ENCODE measurements at regions not wholly inside any gene's neighbourhood (a gene's known extent, or its start where the extent isn't known, plus 50 kb on each side); places are given as distances from the start of the nearest gene placed in this dataset.
"Not testable (repeated sequence)": the region's sequence is repeated elsewhere in the genome, so short reads cannot be mapped to it uniquely, and the experiment has no call there.

DNA sequence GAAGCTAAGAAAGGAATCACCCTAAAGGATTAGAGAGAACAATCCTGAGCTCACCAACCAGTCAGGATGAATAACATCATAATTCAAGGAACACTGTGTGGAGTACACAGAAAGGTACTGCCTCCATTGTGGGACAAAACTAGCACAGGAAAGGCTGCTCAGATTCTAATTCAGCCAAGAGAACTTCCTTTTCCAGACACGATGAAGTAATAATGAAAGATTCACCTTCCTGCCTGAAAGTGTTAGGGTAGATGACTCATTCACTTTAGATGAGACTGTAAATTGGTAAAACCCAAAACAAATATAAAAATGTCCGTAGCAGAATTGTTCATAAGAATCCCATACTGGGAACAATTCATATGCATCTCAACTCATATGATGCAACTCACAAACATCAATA lies 167.2 kb downstream of the CDC14C start:
- BruUV-seq (replicated peaks): no TSS peak
- H3K36me3 Mint-ChIP-seq (ENCODE audit: insufficient read depth, unreplicated experiment): no peaks in the 10 kb centered on the region
- ChIA-PET POLR2A (no interaction called here), CTCF (interaction anchor here (0.6 kb wide), 1 partner anchor 20 kb away, joined by 4 read pairs; no protein-coding TSS in a partner anchor)
- DNase-seq (ENCODE audit: unreplicated experiment): no peak
- TF ChIP-seq, protein P1, sequence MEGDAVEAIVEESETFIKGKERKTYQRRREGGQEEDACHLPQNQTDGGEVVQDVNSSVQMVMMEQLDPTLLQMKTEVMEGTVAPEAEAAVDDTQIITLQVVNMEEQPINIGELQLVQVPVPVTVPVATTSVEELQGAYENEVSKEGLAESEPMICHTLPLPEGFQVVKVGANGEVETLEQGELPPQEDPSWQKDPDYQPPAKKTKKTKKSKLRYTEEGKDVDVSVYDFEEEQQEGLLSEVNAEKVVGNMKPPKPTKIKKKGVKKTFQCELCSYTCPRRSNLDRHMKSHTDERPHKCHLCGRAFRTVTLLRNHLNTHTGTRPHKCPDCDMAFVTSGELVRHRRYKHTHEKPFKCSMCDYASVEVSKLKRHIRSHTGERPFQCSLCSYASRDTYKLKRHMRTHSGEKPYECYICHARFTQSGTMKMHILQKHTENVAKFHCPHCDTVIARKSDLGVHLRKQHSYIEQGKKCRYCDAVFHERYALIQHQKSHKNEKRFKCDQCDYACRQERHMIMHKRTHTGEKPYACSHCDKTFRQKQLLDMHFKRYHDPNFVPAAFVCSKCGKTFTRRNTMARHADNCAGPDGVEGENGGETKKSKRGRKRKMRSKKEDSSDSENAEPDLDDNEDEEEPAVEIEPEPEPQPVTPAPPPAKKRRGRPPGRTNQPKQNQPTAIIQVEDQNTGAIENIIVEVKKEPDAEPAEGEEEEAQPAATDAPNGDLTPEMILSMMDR (IDR thresholded peaks at IDR 0.05; ENCODE audit: unreplicated experiment): no peak
- H3K27me3 Mint-ChIP-seq (ENCODE audit: insufficient read depth, unreplicated experiment): peaks cover 48% of the 10 kb centered on the region
- no peak overlapping the region for H3K27ac Mint-ChIP-seq (ENCODE audit: low read depth, unreplicated experiment)
- H3K4me1 Mint-ChIP-seq (ENCODE audit: insufficient read depth, unreplicated experiment): no peaks in the 10 kb centered on the region
- intact Hi-C loops (cut with micrococcal nuclease): no loop called here
- no peaks in the 10 kb centered on the region for H3K9me3 Mint-ChIP-seq (ENCODE audit: unreplicated experiment)
- H3K4me3 Mint-ChIP-seq (ENCODE audit: unreplicated experiment): no peak overlapping the region

DNA sequence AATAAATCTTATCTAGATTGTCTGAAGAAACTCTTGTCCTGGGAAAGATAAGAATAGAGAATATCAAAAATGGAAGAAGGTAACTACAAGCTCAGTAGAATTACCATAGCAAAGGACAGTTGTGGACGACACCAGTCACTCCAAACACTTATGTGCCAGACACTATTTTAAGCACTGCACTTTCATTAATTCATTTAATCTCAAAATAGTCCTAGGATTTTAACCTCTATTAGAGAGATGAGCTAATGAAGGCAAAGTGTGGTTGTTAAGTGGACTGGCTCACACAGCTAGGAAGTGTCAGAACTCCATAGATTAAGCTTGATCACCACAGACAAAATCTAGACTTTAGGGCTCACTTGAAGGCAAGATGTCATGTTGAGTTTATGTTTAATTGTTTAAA lies 168.9 kb downstream of the CDC14C start:
- intact Hi-C loops (cut with micrococcal nuclease): no loop called here
- POLR2A ChIA-PET: interaction anchor here (0.6 kb wide), 1 partner anchor 13 kb away, joined by 3 read pairs; no protein-coding TSS in a partner anchor
- BruUV-seq (replicated peaks): no TSS peak

DNA sequence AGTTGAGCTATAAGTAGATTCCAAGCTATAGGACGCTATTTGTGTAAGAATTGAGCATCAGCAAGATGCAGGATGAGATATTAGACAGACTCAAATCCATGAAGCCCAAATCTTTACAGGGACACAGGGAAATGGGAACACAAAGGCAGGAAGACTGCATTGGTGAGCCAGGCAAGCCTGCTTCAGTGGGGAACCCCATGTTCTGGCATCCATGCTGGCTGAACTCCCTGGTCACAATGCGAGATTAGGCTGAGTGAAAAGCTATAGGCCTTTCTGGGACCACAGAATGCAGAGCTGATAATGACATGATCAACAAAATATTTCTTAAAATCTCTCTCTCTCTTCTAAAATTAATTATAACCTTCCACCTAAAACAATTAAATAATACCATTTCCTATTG lies 170.5 kb downstream of the CDC14C start:
- TF ChIP-seq, protein P1 (IDR thresholded peaks at IDR 0.05; ENCODE audit: unreplicated experiment): no peak
- CTCF ChIA-PET: interaction anchor here (0.7 kb wide), 1 partner anchor 440 kb away, joined by 3 read pairs; no protein-coding TSS in a partner anchor
- intact Hi-C loops (cut with micrococcal nuclease): no loop called here
- Mint-ChIP-seq H3K27me3 (ENCODE audit: insufficient read depth, unreplicated experiment) (peaks cover 33% of the 10 kb centered on the region), H3K4me1 (ENCODE audit: insufficient read depth, unreplicated experiment) (no peaks in the 10 kb centered on the region), H3K9me3 (ENCODE audit: unreplicated experiment) (no peaks in the 10 kb centered on the region), H3K4me3 (ENCODE audit: unreplicated experiment) (no peak overlapping the region), H3K36me3 (ENCODE audit: insufficient read depth, unreplicated experiment) (no peaks in the 10 kb centered on the region), H3K27ac (ENCODE audit: low read depth, unreplicated experiment) (no peak overlapping the region)
- no peak for DNase-seq (ENCODE audit: unreplicated experiment)
- BruUV-seq (replicated peaks): no TSS peak
- POLR2A ChIA-PET: interaction anchor here (0.7 kb wide), 1 partner anchor 503 kb away, joined by 3 read pairs; no protein-coding TSS in a partner anchor

More for the DNA sequence above, 168.9 kb downstream of the CDC14C start:
- no peaks in the 10 kb centered on the region for H3K36me3 Mint-ChIP-seq (ENCODE audit: insufficient read depth, unreplicated experiment)
- H3K27me3 Mint-ChIP-seq (ENCODE audit: insufficient read depth, unreplicated experiment): peaks cover 36% of the 10 kb centered on the region
- H3K27ac Mint-ChIP-seq (ENCODE audit: low read depth, unreplicated experiment): no peak overlapping the region
- TF ChIP-seq, protein P1 (IDR thresholded peaks at IDR 0.05; ENCODE audit: unreplicated experiment): no peak
- no peak for DNase-seq (ENCODE audit: unreplicated experiment)
- no peaks in the 10 kb centered on the region for H3K4me1 Mint-ChIP-seq (ENCODE audit: insufficient read depth, unreplicated experiment)
- no peak overlapping the region for H3K4me3 Mint-ChIP-seq (ENCODE audit: unreplicated experiment)
- no peaks in the 10 kb centered on the region for H3K9me3 Mint-ChIP-seq (ENCODE audit: unreplicated experiment)
- CTCF ChIA-PET: no interaction called here

DNA sequence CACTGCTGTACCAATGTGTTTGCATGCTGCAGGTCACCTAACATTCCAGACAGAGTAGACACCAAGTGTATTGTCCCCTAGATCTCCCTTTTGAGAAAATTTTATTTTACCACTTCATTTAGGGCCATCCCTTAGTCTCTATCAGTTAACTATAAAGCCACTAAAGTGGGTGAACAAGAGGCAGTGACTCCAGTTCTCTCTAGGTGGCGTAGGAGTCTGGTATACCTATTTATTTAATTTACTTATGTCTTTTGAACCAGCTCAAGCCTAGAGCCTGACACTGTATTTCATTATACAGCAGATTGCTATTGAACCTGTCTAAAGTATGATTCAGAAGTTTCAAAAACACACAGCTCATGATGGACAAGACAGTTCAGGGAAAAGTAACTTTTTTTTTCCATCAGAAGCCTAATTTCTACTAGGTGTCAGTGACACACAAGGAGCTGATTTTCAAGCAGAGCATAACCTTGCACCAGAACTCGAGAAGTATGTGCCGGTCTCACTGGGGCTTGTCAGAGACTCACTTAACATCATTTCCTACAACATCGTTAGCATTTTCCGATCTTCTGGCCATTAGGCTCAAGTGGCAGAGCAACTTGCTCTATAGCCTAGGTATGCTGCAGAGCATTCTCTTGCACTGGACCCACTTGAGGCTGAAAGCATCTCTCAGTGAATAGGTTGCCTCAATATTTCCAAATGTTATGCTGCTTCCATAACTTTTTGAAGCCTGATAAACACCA lies 175.4 kb downstream of the CDC14C start:
- intact Hi-C loops (cut with micrococcal nuclease): loop anchor here (1.0 kb wide), 2 partner anchors 225 to 753 kb away; no protein-coding TSS in a partner anchor
- BruUV-seq (replicated peaks): no TSS peak
- DNase-seq (ENCODE audit: unreplicated experiment): peak; percentile 21
- TF ChIP-seq, protein P1 (IDR thresholded peaks at IDR 0.05; ENCODE audit: unreplicated experiment): peak; percentile 33
- H3K9me3 Mint-ChIP-seq (ENCODE audit: unreplicated experiment): no peaks in the 10 kb centered on the region
- CTCF ChIA-PET: interaction anchor here (0.5 to 2.3 kb wide), 2 partner anchors 44 to 225 kb away, joined by 3 to 6 read pairs; no protein-coding TSS in a partner anchor
- POLR2A ChIA-PET: interaction anchor here (0.5 kb wide), 1 partner anchor 16 kb away, joined by 3 read pairs; no protein-coding TSS in a partner anchor
- H3K36me3 Mint-ChIP-seq (ENCODE audit: insufficient read depth, unreplicated experiment): no peaks in the 10 kb centered on the region
- H3K4me3 Mint-ChIP-seq (ENCODE audit: unreplicated experiment): no peak overlapping the region
- peaks cover 41% of the 10 kb centered on the region for H3K27me3 Mint-ChIP-seq (ENCODE audit: insufficient read depth, unreplicated experiment)
- H3K4me1 Mint-ChIP-seq (ENCODE audit: insufficient read depth, unreplicated experiment): no peaks in the 10 kb centered on the region
- no peak overlapping the region for H3K27ac Mint-ChIP-seq (ENCODE audit: low read depth, unreplicated experiment)

DNA sequence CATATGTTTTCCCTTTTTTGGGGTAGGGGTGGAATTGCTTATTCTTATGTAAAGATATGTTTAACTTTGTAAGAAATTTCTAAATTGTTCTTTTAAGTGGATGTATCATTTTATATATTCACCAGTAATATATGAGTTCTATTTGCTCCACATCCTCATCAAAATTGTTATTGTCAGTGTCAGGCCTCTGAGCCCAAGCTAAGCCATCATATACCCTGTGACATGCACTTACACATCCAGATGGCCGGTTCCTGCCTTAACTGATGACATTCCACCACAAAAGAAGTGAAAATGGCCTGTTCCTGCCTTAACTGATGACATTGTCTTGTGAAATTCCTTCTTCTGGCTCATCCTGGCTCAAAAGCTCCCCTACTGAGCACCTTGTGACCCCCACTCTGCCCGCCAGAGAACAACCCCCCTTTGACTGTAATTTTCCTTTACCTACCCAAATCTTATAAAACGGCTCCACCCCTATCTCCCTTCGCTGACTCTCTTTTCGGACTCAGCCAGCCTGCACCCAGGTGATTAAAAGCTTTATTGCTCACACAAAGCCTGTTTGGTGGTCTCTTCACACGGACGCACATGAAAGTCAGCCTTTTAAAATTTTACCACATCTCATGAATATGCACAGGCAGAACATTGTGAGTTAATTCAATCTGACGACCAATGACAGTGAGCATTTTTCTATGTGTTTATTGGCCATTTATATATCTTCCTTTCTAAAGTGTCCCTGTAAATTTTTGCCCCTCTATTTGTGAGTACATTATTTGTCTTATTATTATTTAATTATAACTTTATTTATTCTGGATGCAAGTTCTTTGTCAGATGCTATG lies 176.8 kb downstream of the CDC14C start:
- H3K36me3 Mint-ChIP-seq (ENCODE audit: insufficient read depth, unreplicated experiment); DNase-seq (ENCODE audit: unreplicated experiment); CTCF ChIA-PET; intact Hi-C loops (cut with micrococcal nuclease); POLR2A ChIA-PET; BruUV-seq (replicated peaks); H3K27ac Mint-ChIP-seq (ENCODE audit: low read depth, unreplicated experiment); H3K4me1 Mint-ChIP-seq (ENCODE audit: insufficient read depth, unreplicated experiment); H3K4me3 Mint-ChIP-seq (ENCODE audit: unreplicated experiment); H3K9me3 Mint-ChIP-seq (ENCODE audit: unreplicated experiment): not testable (repeated sequence)
- peaks cover 55% of the 10 kb centered on the region for H3K27me3 Mint-ChIP-seq (ENCODE audit: insufficient read depth, unreplicated experiment)

Measured in MCF 10A (cell line).